ENCODE measurements at regions not wholly inside any gene's neighbourhood (a gene's known extent, or its start where the extent isn't known, plus 50 kb on each side); places are given as distances from the start of the nearest gene placed in this dataset.
"Not testable (repeated sequence)": the region's sequence is repeated elsewhere in the genome, so short reads cannot be mapped to it uniquely, and the experiment has no call there.

DNA sequence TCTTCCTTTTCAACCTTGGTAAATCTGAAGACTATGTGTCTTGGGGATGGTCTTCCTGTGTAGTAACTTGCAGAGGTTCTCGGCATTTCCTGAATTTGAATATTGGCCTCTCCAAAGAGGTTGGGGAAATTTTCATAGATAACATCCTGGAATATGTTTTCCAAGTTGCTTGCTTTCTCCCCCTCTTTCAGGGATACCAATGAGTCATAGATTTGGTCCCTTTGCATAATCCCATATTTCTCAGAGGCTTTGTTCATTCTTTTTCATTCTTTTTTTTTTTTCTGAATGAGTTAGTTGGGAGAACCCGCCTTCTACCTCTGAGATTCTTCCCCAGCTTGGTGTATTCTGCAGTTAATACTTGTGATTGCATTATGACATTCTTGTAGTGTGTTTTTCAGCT, 549.2 kb upstream of the AMOT start:
- TF ChIP-seq EZH2 (IDR thresholded peaks at IDR 0.05; ENCODE audit: borderline replicate concordance, low read depth, low read length, severe bottlenecking) = no peak
- TF ChIP-seq, protein P1, sequence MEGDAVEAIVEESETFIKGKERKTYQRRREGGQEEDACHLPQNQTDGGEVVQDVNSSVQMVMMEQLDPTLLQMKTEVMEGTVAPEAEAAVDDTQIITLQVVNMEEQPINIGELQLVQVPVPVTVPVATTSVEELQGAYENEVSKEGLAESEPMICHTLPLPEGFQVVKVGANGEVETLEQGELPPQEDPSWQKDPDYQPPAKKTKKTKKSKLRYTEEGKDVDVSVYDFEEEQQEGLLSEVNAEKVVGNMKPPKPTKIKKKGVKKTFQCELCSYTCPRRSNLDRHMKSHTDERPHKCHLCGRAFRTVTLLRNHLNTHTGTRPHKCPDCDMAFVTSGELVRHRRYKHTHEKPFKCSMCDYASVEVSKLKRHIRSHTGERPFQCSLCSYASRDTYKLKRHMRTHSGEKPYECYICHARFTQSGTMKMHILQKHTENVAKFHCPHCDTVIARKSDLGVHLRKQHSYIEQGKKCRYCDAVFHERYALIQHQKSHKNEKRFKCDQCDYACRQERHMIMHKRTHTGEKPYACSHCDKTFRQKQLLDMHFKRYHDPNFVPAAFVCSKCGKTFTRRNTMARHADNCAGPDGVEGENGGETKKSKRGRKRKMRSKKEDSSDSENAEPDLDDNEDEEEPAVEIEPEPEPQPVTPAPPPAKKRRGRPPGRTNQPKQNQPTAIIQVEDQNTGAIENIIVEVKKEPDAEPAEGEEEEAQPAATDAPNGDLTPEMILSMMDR (IDR thresholded peaks at IDR 0.05; ENCODE audit: borderline replicate concordance, extremely low read depth, low read length, poor library complexity, severe bottlenecking) = no peak
- Histone ChIP-seq H3K4me2 (ENCODE audit: insufficient read depth, low read length) (no peak overlapping the region), H3K4me3 (ENCODE audit: low read depth in 1 of 2, low read length in 2 of 2) (no peak overlapping the region), H3K36me3 (ENCODE audit: insufficient read depth, low read length) (no peaks in the 10 kb centered on the region), H3K4me1 (ENCODE audit: insufficient read depth, low read length) (no peaks in the 10 kb centered on the region), H3K9me3 (ENCODE audit: insufficient read depth, low read length, severe bottlenecking) (peaks cover 3% of the 10 kb centered on the region), H3K27ac (ENCODE audit: low read length) (no peak overlapping the region), H4K20me1 (ENCODE audit: insufficient read depth, low read length) (no peaks in the 10 kb centered on the region), H3K79me2 (ENCODE audit: insufficient read depth, low read length) (no peaks in the 10 kb centered on the region), H3K9ac (ENCODE audit: low read depth, low read length) (no peak overlapping the region), H3K27me3 (ENCODE audit: insufficient read depth, low read length, poor library complexity) (no peaks in the 10 kb centered on the region), H2AFZ (ENCODE audit: low read depth, low read length) (no peak overlapping the region)
- ATAC-seq (ENCODE audit: insufficient read depth, low read depth) (no peak), DNase-seq (no peak)

DNA sequence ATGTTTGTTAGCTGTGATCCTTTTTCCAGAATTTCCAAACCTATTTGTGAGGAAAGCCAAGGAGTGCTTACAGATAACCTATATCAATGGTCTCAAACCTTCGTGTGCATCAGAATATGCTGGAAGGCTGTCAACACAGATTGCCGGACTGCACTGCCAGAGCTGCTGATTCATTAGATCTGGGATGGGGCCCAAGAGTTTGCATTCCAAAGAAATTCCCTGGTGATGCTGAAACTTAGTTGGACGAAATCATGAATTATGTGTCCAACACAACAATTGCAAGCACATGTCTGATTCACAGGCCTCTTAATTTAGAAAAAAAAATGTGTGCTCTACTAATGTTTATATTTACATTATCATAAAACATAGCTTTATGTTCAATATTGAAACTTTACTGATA, 544.0 kb upstream of the AMOT start:
- no peak overlapping the region for H2AFZ ChIP-seq (ENCODE audit: low read depth, low read length)
- no peaks in the 10 kb centered on the region for H3K4me1 ChIP-seq (ENCODE audit: insufficient read depth, low read length)
- H3K9ac ChIP-seq (ENCODE audit: low read depth, low read length) = no peak overlapping the region
- H3K27ac ChIP-seq (ENCODE audit: low read length) = no peak overlapping the region
- no peaks in the 10 kb centered on the region for H3K9me3 ChIP-seq (ENCODE audit: insufficient read depth, low read length, severe bottlenecking)
- DNase-seq = no peak
- H3K4me2 ChIP-seq (ENCODE audit: insufficient read depth, low read length) = no peak overlapping the region
- TF ChIP-seq EZH2 (IDR thresholded peaks at IDR 0.05; ENCODE audit: borderline replicate concordance, low read depth, low read length, severe bottlenecking) = no peak
- TF ChIP-seq, protein P1 (IDR thresholded peaks at IDR 0.05; ENCODE audit: borderline replicate concordance, extremely low read depth, low read length, poor library complexity, severe bottlenecking) = no peak
- ATAC-seq (ENCODE audit: insufficient read depth, low read depth) = no peak
- H4K20me1 ChIP-seq (ENCODE audit: insufficient read depth, low read length) = no peaks in the 10 kb centered on the region
- H3K36me3 ChIP-seq (ENCODE audit: insufficient read depth, low read length) = no peaks in the 10 kb centered on the region
- no peaks in the 10 kb centered on the region for H3K27me3 ChIP-seq (ENCODE audit: insufficient read depth, low read length, poor library complexity)
- H3K4me3 ChIP-seq (ENCODE audit: low read depth in 1 of 2, low read length in 2 of 2) = no peak overlapping the region
- no peaks in the 10 kb centered on the region for H3K79me2 ChIP-seq (ENCODE audit: insufficient read depth, low read length)

DNA sequence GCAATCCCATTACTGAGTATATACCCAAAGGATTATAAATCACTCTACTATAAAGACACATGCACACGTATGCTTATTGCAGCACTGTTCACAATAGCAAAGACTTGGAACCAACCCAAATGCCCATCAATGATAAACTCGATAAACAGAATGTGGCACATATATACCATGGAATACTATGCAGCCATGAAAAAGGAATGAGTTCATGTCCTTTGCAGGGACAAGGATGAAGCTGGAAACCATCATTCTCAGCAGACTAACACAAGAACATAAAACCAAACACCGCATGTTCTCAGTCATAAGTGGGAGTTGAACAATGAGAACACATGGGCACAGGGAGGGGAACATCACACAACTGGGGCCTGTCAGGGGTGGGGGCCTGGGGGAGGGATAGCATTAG, 532.8 kb upstream of the AMOT start:
- H3K27me3 ChIP-seq (ENCODE audit: insufficient read depth, low read length, poor library complexity); H3K9me3 ChIP-seq (ENCODE audit: insufficient read depth, low read length, severe bottlenecking); H3K79me2 ChIP-seq (ENCODE audit: insufficient read depth, low read length); H4K20me1 ChIP-seq (ENCODE audit: insufficient read depth, low read length); H3K9ac ChIP-seq (ENCODE audit: low read depth, low read length); H2AFZ ChIP-seq (ENCODE audit: low read depth, low read length); H3K4me1 ChIP-seq (ENCODE audit: insufficient read depth, low read length); ATAC-seq (ENCODE audit: insufficient read depth, low read depth); H3K4me2 ChIP-seq (ENCODE audit: insufficient read depth, low read length); H3K4me3 ChIP-seq (ENCODE audit: low read depth in 1 of 2, low read length in 2 of 2); H3K36me3 ChIP-seq (ENCODE audit: insufficient read depth, low read length); H3K27ac ChIP-seq (ENCODE audit: low read length); DNase-seq: not testable (repeated sequence)

DNA sequence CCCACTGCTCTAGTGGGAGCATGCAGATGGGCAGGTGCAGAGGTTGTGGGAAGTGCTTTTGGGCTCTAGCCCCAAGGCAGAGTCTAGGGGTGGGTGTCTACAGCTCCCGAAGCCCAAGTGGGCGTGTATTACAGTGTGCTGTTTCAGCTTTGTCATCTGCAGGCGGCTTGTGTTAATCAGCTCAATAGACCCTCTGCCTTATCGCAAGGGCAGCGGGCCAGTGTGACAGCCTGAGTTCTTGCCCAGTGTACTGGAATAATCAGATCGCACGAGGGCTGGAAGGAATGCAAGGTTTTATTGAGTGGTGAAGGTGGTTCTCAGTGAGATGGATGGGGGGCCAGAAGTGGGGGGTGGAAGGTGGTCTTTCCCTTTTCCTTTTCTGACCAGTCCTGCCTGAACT, 529.4 kb upstream of the AMOT start:
- TF ChIP-seq, protein P1 (IDR thresholded peaks at IDR 0.05; ENCODE audit: borderline replicate concordance, extremely low read depth, low read length, poor library complexity, severe bottlenecking) = no peak
- no peak for TF ChIP-seq EZH2 (IDR thresholded peaks at IDR 0.05; ENCODE audit: borderline replicate concordance, low read depth, low read length, severe bottlenecking)
- H3K27ac ChIP-seq (ENCODE audit: low read length) = no peak overlapping the region
- H4K20me1 ChIP-seq (ENCODE audit: insufficient read depth, low read length) = no peaks in the 10 kb centered on the region
- H3K9me3 ChIP-seq (ENCODE audit: insufficient read depth, low read length, severe bottlenecking) = peaks cover 2% of the 10 kb centered on the region
- H3K4me1 ChIP-seq (ENCODE audit: insufficient read depth, low read length) = no peaks in the 10 kb centered on the region
- H3K36me3 ChIP-seq (ENCODE audit: insufficient read depth, low read length) = no peaks in the 10 kb centered on the region
- no peak overlapping the region for H3K4me2 ChIP-seq (ENCODE audit: insufficient read depth, low read length)
- H3K4me3 ChIP-seq (ENCODE audit: low read depth in 1 of 2, low read length in 2 of 2) = no peak overlapping the region
- DNase-seq = no peak
- H3K79me2 ChIP-seq (ENCODE audit: insufficient read depth, low read length) = no peaks in the 10 kb centered on the region
- ATAC-seq (ENCODE audit: insufficient read depth, low read depth) = no peak; the same call in 2 of the 3 replicates
- H2AFZ ChIP-seq (ENCODE audit: low read depth, low read length) = no peak overlapping the region
- no peak overlapping the region for H3K9ac ChIP-seq (ENCODE audit: low read depth, low read length)
- H3K27me3 ChIP-seq (ENCODE audit: insufficient read depth, low read length, poor library complexity) = no peaks in the 10 kb centered on the region

Measured in DND-41 (cell line).